WTC11 (cell line): ENCODE measurements at regions not wholly inside any gene's neighbourhood (a gene's known extent, or its start where the extent isn't known, plus 50 kb on each side); places are given as distances from the start of the nearest gene placed in this dataset.

Source experiments
- ATAC-seq: fragments of 200-7000 bp; cut with Tn5 transposase; 2 replicates; pipeline ENCODE4 v1.10.0; 2021; ENCODE audit warnings: mild to moderate bottlenecking, moderate library complexity
- CTCF ChIA-PET: fragments of 300-600 bp; sonication (Branson Sonifier 250); formaldehyde crosslinking; loops from one replicate; lab custom pipeline; 2021; ENCODE audit warnings: antibody characterized with exemption; lab: Charles Lee
- POLR2A ChIA-PET: fragments of 350-600 bp; sonication (Branson Sonifier 250); formaldehyde crosslinking; loops from one replicate; lab custom pipeline; 2021; ENCODE audit warnings: antibody characterized with exemption; lab: Charles Lee
- DNase-seq: peaks from one replicate; pipeline ENCODE4 v3.0.0; 2021; ENCODE audit warnings: low spot score
- H3K27ac Mint-ChIP-seq: 2 replicates; pipeline ENCODE4 v1.8.0; 2021; ENCODE audit warnings: mixed read lengths
- H3K27me3 Mint-ChIP-seq: 2 replicates; pipeline ENCODE4 v1.8.0; 2021; ENCODE audit warnings: low read depth, mild to moderate bottlenecking, moderate library complexity, mixed read lengths
- H3K36me3 Mint-ChIP-seq: 2 replicates; pipeline ENCODE4 v1.8.0; 2021; ENCODE audit warnings: mixed read lengths
- H3K4me1 Mint-ChIP-seq: 2 replicates; pipeline ENCODE4 v1.8.0; 2022; ENCODE audit warnings: mixed read lengths
- H3K4me3 Mint-ChIP-seq: 2 replicates; pipeline ENCODE4 v1.8.0; 2021; ENCODE audit warnings: mild to moderate bottlenecking, moderate library complexity, mixed read lengths
- H3K9me3 Mint-ChIP-seq: 2 replicates; pipeline ENCODE4 v1.8.0; 2021; ENCODE audit warnings: mixed read lengths
- CREM ChIP-seq: sonication (generic); formaldehyde crosslinking; IDR thresholded peaks from 2 replicates; pipeline ENCODE4 v1.8.1; 2022; ENCODE audit warnings: mild to moderate bottlenecking, missing genetic modification reagents, moderate library complexity
- EMX1 ChIP-seq: fragments of 250-450 bp; sonication (Bioruptor Pico); IDR thresholded peaks from 2 replicates; pipeline ENCODE4 v1.8.0; 2021; ENCODE audit warnings: mild to moderate bottlenecking
- FOXJ3 ChIP-seq: sonication (generic); formaldehyde crosslinking; IDR thresholded peaks from 2 replicates; pipeline ENCODE4 v1.9.0; 2021; ENCODE audit warnings: missing genetic modification reagents, mild to moderate bottlenecking, borderline replicate concordance
- NFE2L1 ChIP-seq: sonication (generic); formaldehyde crosslinking; IDR thresholded peaks from 2 replicates; pipeline ENCODE4 v1.8.1; 2023; ENCODE audit warnings: missing genetic modification reagents
- NFYB ChIP-seq: sonication (generic); formaldehyde crosslinking; conservative IDR thresholded peaks from 2 replicates; pipeline ENCODE4 v1.8.0; 2022; ENCODE audit warnings: low read depth, missing genetic modification reagents
- NR3C1 ChIP-seq: sonication (generic); formaldehyde crosslinking; conservative IDR thresholded peaks from 2 replicates; pipeline ENCODE4 v1.8.1; 2023; ENCODE audit warnings: low read depth, mild to moderate bottlenecking, missing genetic modification reagents
- OVOL2 ChIP-seq: fragments of 250-450 bp; sonication (Bioruptor Pico); IDR thresholded peaks from 2 replicates; pipeline ENCODE4 v1.9.0; 2021; ENCODE audit warnings: mild to moderate bottlenecking, borderline replicate concordance
- SMAD4 ChIP-seq: sonication (generic); formaldehyde crosslinking; IDR thresholded peaks from 2 replicates; pipeline ENCODE4 v1.8.0; 2022; ENCODE audit warnings: mild to moderate bottlenecking, missing genetic modification reagents
- TEAD1 ChIP-seq: sonication (generic); formaldehyde crosslinking; IDR thresholded peaks from 2 replicates; pipeline ENCODE4 v1.8.0; 2022; ENCODE audit warnings: mild to moderate bottlenecking, missing genetic modification reagents
- TP53 ChIP-seq: sonication (generic); formaldehyde crosslinking; IDR thresholded peaks from 2 replicates; pipeline ENCODE4 v1.8.1; 2023; ENCODE audit warnings: mild to moderate bottlenecking, missing genetic modification reagents
- ZNF138 ChIP-seq: sonication (generic); formaldehyde crosslinking; conservative IDR thresholded peaks from 2 replicates; pipeline ENCODE4 v1.8.1; 2022; ENCODE audit warnings: mild to moderate bottlenecking, moderate library complexity, missing genetic modification reagents
- ZNF219 ChIP-seq: sonication (generic); formaldehyde crosslinking; IDR thresholded peaks from 2 replicates; pipeline ENCODE4 v1.8.0; 2023; ENCODE audit warnings: missing genetic modification reagents, mild to moderate bottlenecking, borderline replicate concordance
- ZNF396 ChIP-seq: fragments of 250-450 bp; sonication (Bioruptor Pico); IDR thresholded peaks from 2 replicates; pipeline ENCODE4 v1.8.0; 2021; ENCODE audit warnings: mild to moderate bottlenecking, moderate library complexity, borderline replicate concordance
- ZNF416 ChIP-seq: fragments of 250-450 bp; sonication (Bioruptor Pico); IDR thresholded peaks from 2 replicates; pipeline ENCODE4 v1.9.0; 2021; ENCODE audit warnings: mild to moderate bottlenecking, inconsistent platforms
- ZNF671 ChIP-seq: fragments of 250-450 bp; sonication (Bioruptor Pico); IDR thresholded peaks from 2 replicates; pipeline ENCODE4 v1.8.0; 2021; ENCODE audit warnings: mild to moderate bottlenecking
- TF ChIP-seq, protein P1 (sequence below): fragments of 250-450 bp; sonication (Bioruptor Pico); IDR thresholded peaks from 2 replicates; pipeline ENCODE4 v1.9.0; 2021; ENCODE audit warnings: mild to moderate bottlenecking
- TF ChIP-seq, protein P2 (sequence below): sonication (generic); formaldehyde crosslinking; IDR thresholded peaks from 2 replicates; pipeline ENCODE4 v1.8.1; 2023; ENCODE audit warnings: mild to moderate bottlenecking, moderate library complexity, missing genetic modification reagents
- TF ChIP-seq, protein P3 (sequence below): fragments of 250-450 bp; sonication (Bioruptor Pico); conservative IDR thresholded peaks from 2 replicates; pipeline ENCODE4 v1.9.0; 2021; ENCODE audit warnings: mild to moderate bottlenecking
- TF ChIP-seq, protein P4 (sequence below): fragments of 250-450 bp; sonication (Bioruptor Pico); IDR thresholded peaks from 2 replicates; pipeline ENCODE4 v2.1.2; 2022; ENCODE audit warnings: mild to moderate bottlenecking, moderate library complexity

DNA sequence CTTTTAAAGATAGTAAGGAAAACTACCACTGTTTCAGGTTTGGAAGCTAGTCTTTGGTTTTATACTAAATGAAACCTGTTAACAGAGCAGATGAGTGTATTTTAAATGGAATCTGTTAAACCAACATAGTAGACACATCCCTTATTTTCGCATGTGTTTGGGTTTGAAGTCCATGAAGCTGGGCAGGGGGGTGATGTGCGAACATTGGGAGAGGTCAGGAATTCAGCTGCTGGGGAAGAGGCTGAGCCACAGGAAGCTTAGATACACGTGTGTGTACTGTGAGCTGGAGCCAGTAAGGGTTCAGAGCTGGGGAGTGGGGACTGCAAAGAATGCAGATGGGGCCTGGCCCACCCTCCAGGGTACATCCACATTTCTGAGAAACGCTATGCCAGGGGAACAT, 176.9 kb downstream of the VAPA start (continued):
- TF ChIP-seq, protein P1, sequence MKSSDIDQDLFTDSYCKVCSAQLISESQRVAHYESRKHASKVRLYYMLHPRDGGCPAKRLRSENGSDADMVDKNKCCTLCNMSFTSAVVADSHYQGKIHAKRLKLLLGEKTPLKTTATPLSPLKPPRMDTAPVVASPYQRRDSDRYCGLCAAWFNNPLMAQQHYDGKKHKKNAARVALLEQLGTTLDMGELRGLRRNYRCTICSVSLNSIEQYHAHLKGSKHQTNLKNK (CRISPR knock-in tag) = no peak
- no peak for TF ChIP-seq FOXJ3
- TF ChIP-seq, protein P2, sequence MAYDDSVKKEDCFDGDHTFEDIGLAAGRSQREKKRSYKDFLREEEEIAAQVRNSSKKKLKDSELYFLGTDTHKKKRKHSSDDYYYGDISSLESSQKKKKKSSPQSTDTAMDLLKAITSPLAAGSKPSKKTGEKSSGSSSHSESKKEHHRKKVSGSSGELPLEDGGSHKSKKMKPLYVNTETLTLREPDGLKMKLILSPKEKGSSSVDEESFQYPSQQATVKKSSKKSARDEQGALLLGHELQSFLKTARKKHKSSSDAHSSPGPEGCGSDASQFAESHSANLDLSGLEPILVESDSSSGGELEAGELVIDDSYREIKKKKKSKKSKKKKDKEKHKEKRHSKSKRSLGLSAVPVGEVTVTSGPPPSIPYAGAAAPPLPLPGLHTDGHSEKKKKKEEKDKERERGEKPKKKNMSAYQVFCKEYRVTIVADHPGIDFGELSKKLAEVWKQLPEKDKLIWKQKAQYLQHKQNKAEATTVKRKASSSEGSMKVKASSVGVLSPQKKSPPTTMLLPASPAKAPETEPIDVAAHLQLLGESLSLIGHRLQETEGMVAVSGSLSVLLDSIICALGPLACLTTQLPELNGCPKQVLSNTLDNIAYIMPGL (CRISPR knock-in tag) = no peak
- TF ChIP-seq NR3C1 (CRISPR knock-in tag) = no peak

DNA sequence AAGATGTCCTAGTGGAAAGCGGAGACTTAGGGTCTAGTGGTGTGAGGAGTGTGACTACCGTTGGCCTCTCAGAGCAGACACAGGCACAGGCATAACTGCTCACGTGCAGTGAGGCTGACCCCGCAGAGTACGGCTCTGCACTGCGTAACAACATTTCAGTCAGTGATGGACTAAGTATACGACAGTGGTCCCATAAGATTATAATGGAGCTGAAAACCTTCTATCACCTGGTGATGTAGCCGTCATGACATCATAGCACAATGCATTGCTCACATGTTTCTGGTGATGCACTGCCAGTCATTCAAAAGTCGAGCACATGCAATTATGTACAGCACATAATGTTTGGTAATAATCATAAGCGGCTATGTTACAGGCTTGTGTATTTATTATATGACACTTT, 179.6 kb downstream of the VAPA start:
- H3K27ac Mint-ChIP-seq = no peak overlapping the region
- ATAC-seq (no peak), DNase-seq (no peak)
- no peak overlapping the region for H3K4me3 Mint-ChIP-seq
- peaks cover 20% of the 10 kb centered on the region for H3K9me3 Mint-ChIP-seq
- ChIA-PET POLR2A (no interaction called here), CTCF (interaction anchor here (1.1 kb wide), 1 partner anchor 62 kb away, joined by 3 read pairs; no protein-coding TSS in a partner anchor)
- TF ChIP-seq NFYB (CRISPR knock-in tag) (no peak), TEAD1 (no peak), CREM (CRISPR knock-in tag) (no peak), TP53 (CRISPR knock-in tag) (no peak), ZNF671 (CRISPR knock-in tag) (no peak), EMX1 (CRISPR knock-in tag) (no peak), SMAD4 (CRISPR knock-in tag) (no peak), ZNF396 (no peak), OVOL2 (CRISPR knock-in tag) (no peak), ZNF219 (no peak), ZNF138 (CRISPR knock-in tag) (no peak), NFE2L1 (CRISPR knock-in tag) (no peak)
- TF ChIP-seq, protein P2 (CRISPR knock-in tag) = no peak
- TF ChIP-seq, protein P3, sequence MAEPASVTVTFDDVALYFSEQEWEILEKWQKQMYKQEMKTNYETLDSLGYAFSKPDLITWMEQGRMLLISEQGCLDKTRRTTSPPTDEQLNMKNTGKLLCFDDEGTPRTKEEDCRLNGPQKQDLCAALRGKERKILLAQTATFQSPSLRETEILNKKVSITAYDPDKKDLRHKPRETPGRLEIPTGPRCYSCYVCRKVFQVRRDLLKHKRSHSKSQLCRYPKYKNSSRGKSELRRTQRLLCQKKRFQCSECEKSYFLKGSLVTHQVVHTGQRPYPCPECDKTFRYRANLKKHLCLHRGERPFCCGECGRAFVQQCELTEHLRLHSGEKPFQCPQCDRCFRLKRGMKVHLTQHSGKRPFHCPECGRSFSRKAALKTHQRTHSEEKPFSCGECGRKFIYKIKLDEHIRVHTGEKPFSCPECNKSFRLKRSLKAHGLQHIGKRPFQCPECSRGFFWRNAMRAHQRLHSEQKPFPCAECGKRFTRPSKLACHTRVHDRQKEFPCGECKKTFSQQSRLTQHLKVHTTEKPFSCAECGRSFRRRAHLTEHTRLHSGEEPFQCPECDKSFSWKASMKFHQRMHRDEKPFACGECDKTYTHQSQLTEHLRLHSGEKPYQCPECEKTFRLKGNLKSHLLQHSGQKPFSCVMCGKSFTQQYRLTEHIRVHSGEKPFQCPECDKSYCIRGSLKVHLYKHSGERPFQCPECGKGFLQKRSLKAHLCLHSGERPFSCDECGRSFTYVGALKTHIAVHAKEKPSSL (CRISPR knock-in tag) = no peak
- TF ChIP-seq, protein P4, sequence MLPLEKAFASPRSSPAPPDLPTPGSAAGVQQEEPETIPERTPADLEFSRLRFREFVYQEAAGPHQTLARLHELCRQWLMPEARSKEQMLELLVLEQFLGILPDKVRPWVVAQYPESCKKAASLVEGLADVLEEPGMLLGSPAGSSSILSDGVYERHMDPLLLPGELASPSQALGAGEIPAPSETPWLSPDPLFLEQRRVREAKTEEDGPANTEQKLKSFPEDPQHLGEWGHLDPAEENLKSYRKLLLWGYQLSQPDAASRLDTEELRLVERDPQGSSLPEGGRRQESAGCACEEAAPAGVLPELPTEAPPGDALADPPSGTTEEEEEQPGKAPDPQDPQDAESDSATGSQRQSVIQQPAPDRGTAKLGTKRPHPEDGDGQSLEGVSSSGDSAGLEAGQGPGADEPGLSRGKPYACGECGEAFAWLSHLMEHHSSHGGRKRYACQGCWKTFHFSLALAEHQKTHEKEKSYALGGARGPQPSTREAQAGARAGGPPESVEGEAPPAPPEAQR (CRISPR knock-in tag) = no peak
- peaks cover 23% of the 10 kb centered on the region for H3K4me1 Mint-ChIP-seq
- H3K36me3 Mint-ChIP-seq = peaks cover 7% of the 10 kb centered on the region
- no peaks in the 10 kb centered on the region; the same call in 1 of the 2 replicates for H3K27me3 Mint-ChIP-seq

DNA sequence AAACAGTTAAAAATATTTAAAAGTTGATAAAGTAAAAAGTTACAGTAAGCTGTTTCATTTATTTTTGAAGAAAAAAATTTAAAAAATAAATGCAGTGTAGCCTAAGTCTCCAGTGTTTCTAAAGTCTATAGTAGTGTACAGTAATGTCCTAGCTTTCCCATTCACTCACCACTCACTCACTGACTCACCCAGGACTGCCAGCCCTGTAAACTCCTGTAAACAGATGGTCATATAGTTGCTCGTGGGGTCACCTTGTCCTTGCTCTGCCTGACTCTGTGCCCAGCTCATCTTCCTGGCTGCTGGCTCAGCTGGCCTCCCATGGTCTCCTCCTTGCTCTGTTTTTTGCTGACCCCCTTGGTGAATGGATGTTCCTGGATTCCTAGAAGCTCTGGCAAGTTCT, 180.3 kb downstream of the VAPA start:
- ATAC-seq (no peak), DNase-seq (no peak)
- ChIA-PET POLR2A (no interaction called here), CTCF (interaction anchor here (0.7 kb wide), 1 partner anchor 258 kb away, joined by 3 read pairs; no protein-coding TSS in a partner anchor)
- peaks cover 23% of the 10 kb centered on the region for H3K4me1 Mint-ChIP-seq
- H3K27me3 Mint-ChIP-seq = no peaks in the 10 kb centered on the region; the same call in 1 of the 2 replicates
- H3K9me3 Mint-ChIP-seq = peaks cover 20% of the 10 kb centered on the region
- no peak overlapping the region for H3K4me3 Mint-ChIP-seq
- peaks cover 7% of the 10 kb centered on the region for H3K36me3 Mint-ChIP-seq
- H3K27ac Mint-ChIP-seq = no peak overlapping the region
- TF ChIP-seq ZNF416 (CRISPR knock-in tag) = no peak
